A673 (cell line): ENCODE measurements at regions not wholly inside any gene's neighbourhood (a gene's known extent, or its start where the extent isn't known, plus 50 kb on each side); places are given as distances from the start of the nearest gene placed in this dataset.

Experiments used
- BruUV-seq: library from RNA; stranded (reverse); fragments of 400-500 nt; replicated peaks from 2 replicates; lab custom pipeline; 2021; lab: Mats Ljungman, UMichigan
- CTCF ChIA-PET: fragments of 300-600 bp; sonication (Branson Sonifier 250); formaldehyde crosslinking; loops from one replicate; lab custom pipeline; 2022; ENCODE audit warnings: antibody characterized with exemption; lab: Charles Lee
- POLR2A ChIA-PET: fragments of 300-600 bp; sonication (Branson Sonifier 250); formaldehyde crosslinking; loops from one replicate; lab custom pipeline; 2022; ENCODE audit warnings: antibody characterized with exemption; ENCODE audit not compliant: low non-redundant PET; lab: Charles Lee
- DNase-seq: peaks from one replicate; pipeline ENCODE4 v3.0.0-alpha.2; 2015; ENCODE audit warnings: low spot score
- H3K27ac ChIP-seq: fragments of 200-600 bp; sonication (generic); 2 replicates; pipeline ENCODE4 v1.5.1; 2016; ENCODE audit warnings: mixed run types, low read depth, mild to moderate bottlenecking, mixed read lengths, antibody characterized with exemption, low read length; ENCODE audit not compliant: poor library complexity, severe bottlenecking
- H3K27me3 ChIP-seq: fragments of 200-600 bp; sonication (generic); replicated peaks from 2 replicates; pipeline ENCODE4 v1.6.1; 2017; ENCODE audit warnings: mixed run types, low read depth, mild to moderate bottlenecking, mixed read lengths, antibody characterized with exemption, low read length; ENCODE audit not compliant: insufficient read depth, poor library complexity
- H3K36me3 ChIP-seq: fragments of 200-600 bp; sonication (generic); 2 replicates; pipeline ENCODE4 v1.6.1; 2016; ENCODE audit warnings: mixed run types, mild to moderate bottlenecking, mixed read lengths, antibody characterized with exemption, low read length; ENCODE audit not compliant: insufficient read depth, poor library complexity, severe bottlenecking
- H3K4me1 ChIP-seq: fragments of 200-600 bp; sonication (generic); 2 replicates; pipeline ENCODE4 v1.6.1; 2017; ENCODE audit warnings: mixed run types, mild to moderate bottlenecking, mixed read lengths, antibody characterized with exemption, low read length; ENCODE audit not compliant: insufficient read depth, poor library complexity, severe bottlenecking
- H3K4me3 ChIP-seq: fragments of 200-600 bp; sonication (generic); 2 replicates; pipeline ENCODE4 v1.5.1; 2016; ENCODE audit warnings: low read depth, mixed run types, mild to moderate bottlenecking, mixed read lengths, low read length; ENCODE audit not compliant: poor library complexity, severe bottlenecking
- H3K9me3 ChIP-seq: fragments of 200-600 bp; sonication (generic); 2 replicates; pipeline ENCODE4 v1.6.1; 2016; ENCODE audit warnings: mixed run types, low read depth, mild to moderate bottlenecking, mixed read lengths, antibody characterized with exemption, low read length; ENCODE audit not compliant: poor library complexity, severe bottlenecking
- EZH2 ChIP-seq: fragments of 200-600 bp; sonication (generic); IDR thresholded peaks from 2 replicates; pipeline ENCODE4 v1.6.1; 2017; ENCODE audit warnings: borderline replicate concordance, low read depth, mild to moderate bottlenecking, mixed read lengths, antibody characterized with exemption, low read length; ENCODE audit not compliant: poor library complexity, severe bottlenecking
- intact Hi-C: fragments of 100-400 bp; cut with micrococcal nuclease; formaldehyde crosslinking; loops from one replicate; pipeline ENCODE4 v1.10.0; 2022; ENCODE audit not compliant: unreplicated experiment
- TF ChIP-seq, protein P1 (sequence below): fragments of 300-800, 200-600 bp; sonication (generic); conservative IDR thresholded peaks from 2 replicates; pipeline ENCODE4 v1.5.1; 2017; ENCODE audit warnings: low read depth, mild to moderate bottlenecking, antibody characterized with exemption, low read length, moderate library complexity, mixed read lengths

DNA sequence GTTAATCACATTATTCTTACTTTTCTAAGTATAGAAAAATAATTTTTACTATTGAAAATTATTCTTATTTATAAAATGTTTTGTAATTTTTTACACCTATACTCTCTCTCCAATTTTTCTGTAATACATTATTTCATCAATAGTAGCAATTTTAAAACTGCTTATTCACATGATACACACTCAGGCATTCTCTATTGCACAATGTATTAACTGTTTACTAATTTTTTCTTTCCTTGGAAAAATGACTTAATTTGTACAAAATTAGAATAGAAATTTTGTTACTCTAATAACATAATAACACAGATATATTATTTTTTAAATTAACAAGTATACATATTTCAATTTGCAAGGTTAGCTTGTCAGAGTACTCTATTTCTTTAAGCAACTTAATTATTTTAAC is 92.9 kb upstream of the PRKG1 start:
- H3K9me3 ChIP-seq: no peaks in the 10 kb centered on the region
- intact Hi-C loops: no loop called here
- DNase-seq: no peak
- CTCF ChIA-PET: no interaction called here
- no peak overlapping the region for H3K4me3 ChIP-seq
- TF ChIP-seq EZH2: no peak
- TF ChIP-seq, protein P1, sequence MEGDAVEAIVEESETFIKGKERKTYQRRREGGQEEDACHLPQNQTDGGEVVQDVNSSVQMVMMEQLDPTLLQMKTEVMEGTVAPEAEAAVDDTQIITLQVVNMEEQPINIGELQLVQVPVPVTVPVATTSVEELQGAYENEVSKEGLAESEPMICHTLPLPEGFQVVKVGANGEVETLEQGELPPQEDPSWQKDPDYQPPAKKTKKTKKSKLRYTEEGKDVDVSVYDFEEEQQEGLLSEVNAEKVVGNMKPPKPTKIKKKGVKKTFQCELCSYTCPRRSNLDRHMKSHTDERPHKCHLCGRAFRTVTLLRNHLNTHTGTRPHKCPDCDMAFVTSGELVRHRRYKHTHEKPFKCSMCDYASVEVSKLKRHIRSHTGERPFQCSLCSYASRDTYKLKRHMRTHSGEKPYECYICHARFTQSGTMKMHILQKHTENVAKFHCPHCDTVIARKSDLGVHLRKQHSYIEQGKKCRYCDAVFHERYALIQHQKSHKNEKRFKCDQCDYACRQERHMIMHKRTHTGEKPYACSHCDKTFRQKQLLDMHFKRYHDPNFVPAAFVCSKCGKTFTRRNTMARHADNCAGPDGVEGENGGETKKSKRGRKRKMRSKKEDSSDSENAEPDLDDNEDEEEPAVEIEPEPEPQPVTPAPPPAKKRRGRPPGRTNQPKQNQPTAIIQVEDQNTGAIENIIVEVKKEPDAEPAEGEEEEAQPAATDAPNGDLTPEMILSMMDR: no peak
- H3K27me3 ChIP-seq: peaks cover 30% of the 10 kb centered on the region
- no peak overlapping the region for H3K27ac ChIP-seq
- H3K36me3 ChIP-seq: no peaks in the 10 kb centered on the region
- POLR2A ChIA-PET: no interaction called here
- no peaks in the 10 kb centered on the region for H3K4me1 ChIP-seq
- no TSS peak for BruUV-seq

DNA sequence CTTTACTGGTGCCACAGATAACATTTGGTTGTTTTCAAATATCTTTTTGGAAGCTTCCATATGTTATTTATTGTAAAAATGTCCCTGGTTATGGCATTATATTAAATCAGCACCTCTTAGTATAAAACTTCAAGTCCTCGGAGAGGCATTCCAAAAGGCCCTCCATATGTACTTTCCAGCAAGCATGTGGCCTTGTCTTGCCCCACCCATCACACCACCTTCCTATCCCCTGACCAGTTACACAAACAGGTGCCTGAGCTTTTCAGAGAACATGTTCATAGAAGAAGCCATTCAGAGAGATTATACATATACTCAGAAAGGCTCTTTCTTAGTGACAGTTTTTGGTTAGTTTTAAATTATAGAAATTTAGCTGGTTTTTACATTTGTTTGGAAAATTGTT is 92.4 kb upstream of the PRKG1 start:
- no peaks in the 10 kb centered on the region for H3K9me3 ChIP-seq
- no peak for TF ChIP-seq EZH2
- CTCF ChIA-PET: no interaction called here
- peaks cover 34% of the 10 kb centered on the region for H3K27me3 ChIP-seq
- intact Hi-C loops: no loop called here
- no peak overlapping the region for H3K27ac ChIP-seq
- H3K4me3 ChIP-seq: no peak overlapping the region
- DNase-seq: no peak
- no peaks in the 10 kb centered on the region for H3K36me3 ChIP-seq
- no peaks in the 10 kb centered on the region for H3K4me1 ChIP-seq
- BruUV-seq: no TSS peak
- POLR2A ChIA-PET: no interaction called here

DNA sequence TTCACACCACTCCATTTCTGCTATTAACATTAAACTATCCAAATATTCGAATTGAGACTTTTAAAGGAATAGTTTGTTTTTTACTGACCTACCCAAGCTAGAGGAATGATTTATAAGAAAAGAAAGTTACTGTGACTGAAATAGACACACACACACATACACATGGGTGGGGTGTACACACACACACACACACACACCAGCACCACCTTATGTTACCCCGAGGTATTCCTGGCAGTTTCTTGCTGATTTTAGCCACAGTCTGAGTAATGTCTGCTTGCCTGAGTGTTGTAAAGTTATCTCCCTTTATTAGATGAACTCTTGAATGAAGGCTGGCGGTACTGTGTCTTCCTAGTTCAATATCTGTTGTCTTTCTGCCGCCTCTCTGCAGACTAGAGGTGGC is 91.3 kb upstream of the PRKG1 start:
- BruUV-seq: no TSS peak
- intact Hi-C loops: no loop called here
- DNase-seq: no peak

DNA sequence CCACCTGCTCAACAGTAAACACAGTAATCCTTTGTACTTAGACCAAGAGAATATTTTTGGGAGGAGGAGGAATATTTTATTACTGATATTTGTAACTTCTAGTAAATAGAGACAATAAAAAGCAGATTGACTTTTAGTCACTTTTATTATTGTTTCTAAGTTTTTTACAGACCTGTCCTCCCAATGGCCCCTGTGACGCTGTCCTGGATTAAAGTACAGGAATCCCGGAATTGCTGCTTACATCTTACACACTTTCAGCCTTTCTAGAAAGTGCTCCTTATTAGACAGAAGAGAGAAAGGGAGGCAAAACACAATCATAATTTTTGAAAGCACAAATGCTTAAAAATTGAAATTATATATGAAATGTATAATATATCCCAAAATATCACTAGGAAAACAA is 86.4 kb upstream of the PRKG1 start:
- TF ChIP-seq, protein P1: no peak
- no peak for TF ChIP-seq EZH2
- Histone ChIP-seq H3K4me3 (no peak overlapping the region), H3K27me3 (peaks cover 75% of the 10 kb centered on the region), H3K4me1 (peaks cover 5% of the 10 kb centered on the region), H3K36me3 (no peaks in the 10 kb centered on the region), H3K27ac (no peak overlapping the region), H3K9me3 (no peaks in the 10 kb centered on the region)
- no peak for DNase-seq
- ChIA-PET POLR2A (no interaction called here), CTCF (no interaction called here)
- no TSS peak for BruUV-seq
- intact Hi-C loops: no loop called here

More for the DNA sequence above, 91.3 kb upstream of the PRKG1 start:
- ChIA-PET CTCF (no interaction called here), POLR2A (no interaction called here)
- Histone ChIP-seq H3K27ac (no peak overlapping the region), H3K9me3 (no peaks in the 10 kb centered on the region), H3K4me1 (no peaks in the 10 kb centered on the region), H3K36me3 (no peaks in the 10 kb centered on the region), H3K27me3 (peaks cover 43% of the 10 kb centered on the region), H3K4me3 (no peak overlapping the region)
- no peak for TF ChIP-seq EZH2
- TF ChIP-seq, protein P1: no peak
